D721Med (cell line): ENCODE measurements at regions not wholly inside any gene's neighbourhood (a gene's known extent, or its start where the extent isn't known, plus 50 kb on each side); places are given as distances from the start of the nearest gene placed in this dataset.

Experiments
- DNase-seq: peaks from one replicate; pipeline ENCODE4 v3.0.0; 2011; ENCODE audit warnings: low spot score; ENCODE audit not compliant: insufficient read length
- FAIRE-seq: peaks from 2 replicates; lab custom pipeline; 2011; peaks lifted over from hg19 to GRCh38; lab: Jason Lieb, UNC
- TF ChIP-seq, protein P1 (sequence below): IDR thresholded peaks from 2 replicates; pipeline ENCODE4 v1.5.1; 2012; ENCODE audit warnings: mild to moderate bottlenecking, control low read depth; ENCODE audit not compliant: insufficient read depth; ENCODE audit errors: missing control alignments

DNA sequence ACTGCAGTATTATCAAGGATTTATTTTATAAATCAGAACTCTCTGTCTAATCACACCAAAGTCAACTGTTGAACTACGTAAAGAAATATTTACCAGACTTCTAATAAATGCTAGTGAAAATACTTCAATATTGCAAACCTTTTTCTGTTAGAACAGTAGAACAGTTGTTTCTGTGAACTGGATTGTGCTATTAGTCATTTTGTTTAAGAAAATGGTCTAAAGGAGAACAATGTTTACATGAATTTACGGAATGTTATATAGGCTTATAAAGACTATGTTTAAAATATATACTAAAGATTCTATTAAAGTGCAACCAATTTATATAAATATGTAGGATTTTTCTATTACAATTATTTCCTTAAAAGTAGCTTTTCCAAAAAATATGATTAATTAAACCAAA, 471.4 kb downstream of the FSCB start:
- TF ChIP-seq, protein P1, sequence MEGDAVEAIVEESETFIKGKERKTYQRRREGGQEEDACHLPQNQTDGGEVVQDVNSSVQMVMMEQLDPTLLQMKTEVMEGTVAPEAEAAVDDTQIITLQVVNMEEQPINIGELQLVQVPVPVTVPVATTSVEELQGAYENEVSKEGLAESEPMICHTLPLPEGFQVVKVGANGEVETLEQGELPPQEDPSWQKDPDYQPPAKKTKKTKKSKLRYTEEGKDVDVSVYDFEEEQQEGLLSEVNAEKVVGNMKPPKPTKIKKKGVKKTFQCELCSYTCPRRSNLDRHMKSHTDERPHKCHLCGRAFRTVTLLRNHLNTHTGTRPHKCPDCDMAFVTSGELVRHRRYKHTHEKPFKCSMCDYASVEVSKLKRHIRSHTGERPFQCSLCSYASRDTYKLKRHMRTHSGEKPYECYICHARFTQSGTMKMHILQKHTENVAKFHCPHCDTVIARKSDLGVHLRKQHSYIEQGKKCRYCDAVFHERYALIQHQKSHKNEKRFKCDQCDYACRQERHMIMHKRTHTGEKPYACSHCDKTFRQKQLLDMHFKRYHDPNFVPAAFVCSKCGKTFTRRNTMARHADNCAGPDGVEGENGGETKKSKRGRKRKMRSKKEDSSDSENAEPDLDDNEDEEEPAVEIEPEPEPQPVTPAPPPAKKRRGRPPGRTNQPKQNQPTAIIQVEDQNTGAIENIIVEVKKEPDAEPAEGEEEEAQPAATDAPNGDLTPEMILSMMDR: no peak
- FAIRE-seq (no peak), DNase-seq (no peak)

DNA sequence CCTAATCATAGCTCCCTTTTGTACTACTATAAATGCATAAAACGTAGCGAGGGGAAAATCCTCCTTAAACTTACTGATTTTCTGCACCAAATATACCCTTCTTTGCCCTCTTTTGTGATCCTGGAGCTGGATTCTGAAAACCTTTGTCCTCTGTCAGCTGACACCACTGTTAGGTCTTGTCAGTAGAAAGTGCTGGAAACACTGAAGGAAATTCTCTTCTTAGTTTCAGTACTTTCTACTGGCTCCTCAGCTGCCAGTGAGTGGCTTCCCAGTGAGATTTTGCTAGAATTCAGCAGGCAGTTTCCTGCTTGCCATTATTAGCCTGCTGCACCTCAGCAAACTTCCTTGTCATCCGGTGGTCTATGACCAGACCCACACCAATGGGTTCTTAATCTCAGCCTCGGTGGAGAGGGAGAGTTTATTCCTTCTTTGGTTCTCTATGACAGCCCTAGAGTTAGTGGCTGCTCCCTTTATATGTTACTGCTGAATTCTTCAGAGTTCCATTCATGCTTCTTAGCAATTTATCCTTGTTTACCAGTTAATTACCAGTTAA, 476.2 kb downstream of the FSCB start:
- FAIRE-seq (no peak), DNase-seq (no peak)
- TF ChIP-seq, protein P1: no peak

DNA sequence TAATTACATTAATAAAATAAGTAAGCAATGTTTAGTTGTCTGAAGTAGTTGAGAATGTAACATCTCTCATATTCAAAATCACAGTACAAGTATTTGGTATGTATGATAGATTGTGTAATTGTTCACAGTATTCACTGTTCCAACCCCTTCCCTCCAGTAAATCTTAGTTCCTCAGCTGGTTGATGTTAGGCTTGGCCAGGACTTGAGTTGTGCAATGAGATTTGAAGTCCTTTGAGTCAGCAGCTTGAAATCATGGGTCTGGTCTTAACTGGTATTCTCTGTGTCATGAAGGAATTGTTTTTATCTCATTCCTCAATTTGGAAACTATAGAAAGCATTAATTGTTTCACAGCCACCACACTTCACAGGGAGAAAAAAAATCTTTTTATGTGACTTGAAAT, 477.1 kb downstream of the FSCB start:
- TF ChIP-seq, protein P1: no peak
- FAIRE-seq (no peak), DNase-seq (no peak)

DNA sequence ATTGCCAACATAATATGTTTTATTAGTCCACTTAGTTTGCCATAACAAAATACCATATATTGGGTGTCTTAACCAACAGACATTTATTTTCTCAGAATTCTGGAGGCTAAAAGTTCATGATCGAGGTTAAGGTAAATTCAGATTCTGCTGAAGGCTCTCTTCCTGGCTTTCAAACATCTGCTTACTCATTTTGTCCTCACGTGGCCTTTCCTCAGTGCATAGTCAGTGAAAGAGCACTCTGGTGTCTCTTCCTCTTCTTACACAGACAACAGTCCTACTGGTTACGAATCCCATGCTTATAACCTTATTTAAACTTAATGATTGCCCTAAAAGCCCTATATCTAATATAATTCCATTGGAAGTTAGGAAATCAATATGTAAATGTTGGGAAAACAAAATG, 479.7 kb downstream of the FSCB start:
- FAIRE-seq (no peak), DNase-seq (no peak)
- TF ChIP-seq, protein P1: no peak

DNA sequence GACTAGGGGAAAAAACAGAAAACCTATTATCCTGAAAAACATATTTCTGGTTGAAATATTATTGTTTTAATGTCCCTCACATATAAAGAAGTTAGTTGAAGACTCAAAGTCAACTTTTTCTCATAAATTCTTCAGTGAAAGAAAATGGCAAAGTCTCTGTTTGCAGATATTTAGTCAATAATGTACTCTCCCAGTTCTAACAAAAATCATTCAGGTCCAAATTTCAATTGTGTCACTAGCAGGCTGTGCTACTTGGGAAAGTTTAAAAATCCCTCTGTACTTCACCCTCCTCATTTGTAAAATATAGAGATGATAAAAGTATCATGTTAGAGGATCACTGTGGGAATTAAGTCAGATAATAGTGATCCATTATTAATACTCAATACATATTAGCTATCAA, 496.5 kb downstream of the FSCB start:
- FAIRE-seq: peak; percentile 25
- DNase-seq: no peak
- TF ChIP-seq, protein P1: no peak

DNA sequence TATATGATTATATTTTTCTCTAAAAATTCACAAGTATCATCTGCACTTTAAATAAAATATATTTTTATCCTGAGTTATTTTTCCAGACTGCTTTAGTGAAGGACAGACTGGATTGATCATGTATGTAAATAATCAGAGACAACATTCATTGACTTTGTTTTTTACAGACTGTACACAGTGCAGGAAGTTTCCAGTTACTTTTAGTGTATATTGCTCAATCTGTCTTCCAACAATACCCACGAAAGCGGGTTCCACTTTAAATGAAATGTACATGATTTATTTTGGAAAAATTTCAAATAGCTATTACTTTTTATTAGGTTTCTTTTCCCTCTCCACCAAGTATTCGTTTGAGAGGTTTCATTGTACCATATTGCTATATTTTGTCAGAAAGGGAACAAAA, 497.0 kb downstream of the FSCB start:
- no peak for FAIRE-seq
- DNase-seq: no peak
- TF ChIP-seq, protein P1: no peak

DNA sequence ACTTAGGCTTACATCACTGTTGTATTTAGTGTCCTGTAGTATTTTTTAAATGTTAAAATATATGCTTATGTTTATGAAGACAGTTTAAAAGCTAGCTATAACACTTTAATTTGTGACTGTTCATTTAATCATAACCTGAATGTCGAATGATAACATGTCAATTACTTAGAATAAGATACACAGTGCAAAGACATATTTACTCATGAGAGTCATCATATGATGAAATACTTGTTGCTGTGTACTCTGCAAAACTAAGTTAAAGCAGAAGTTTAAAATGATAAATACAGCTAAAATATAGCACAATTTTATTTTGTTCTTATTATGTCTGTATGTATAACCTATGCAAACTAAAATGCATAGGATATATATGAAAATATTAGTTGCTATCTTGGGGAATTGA, 497.4 kb downstream of the FSCB start:
- DNase-seq (no peak), FAIRE-seq (no peak)
- TF ChIP-seq, protein P1: no peak
